Activated CD4-positive, CD25-positive, alpha-beta regulatory T cell (primary cell): ENCODE measurements at regions not wholly inside any gene's neighbourhood (a gene's known extent, or its start where the extent isn't known, plus 50 kb on each side); places are given as distances from the start of the nearest gene placed in this dataset.
A peak's percentile ranks its signal among the peaks of the same experiment; 100 is the strongest.
"Not testable (repeated sequence)": the region's sequence is repeated elsewhere in the genome, so short reads cannot be mapped to it uniquely, and the experiment has no call there.

Experiments
- DNase-seq, 4 experiments: peaks; one replicate each; lab custom pipeline; 2025; lab: John Stamatoyannopoulos, UW

DNA sequence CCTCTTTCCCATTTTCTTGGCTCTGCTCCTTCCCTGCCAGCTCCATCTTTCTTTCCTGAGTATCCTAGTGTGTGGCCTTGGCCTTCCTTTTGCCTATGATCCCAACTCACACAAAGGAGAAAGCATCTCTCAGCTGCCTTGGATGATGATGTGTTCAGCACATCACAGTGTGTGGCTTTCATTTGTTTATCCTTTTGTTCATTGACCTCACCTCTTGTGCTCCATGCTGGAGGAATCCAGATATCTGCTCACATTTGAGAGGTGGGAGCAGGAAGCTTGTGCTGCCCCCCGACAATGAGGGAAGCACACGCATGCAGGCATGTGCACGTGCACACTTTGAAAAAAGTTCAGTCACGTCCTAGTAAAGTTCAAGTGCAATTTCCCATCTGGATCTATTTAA lies 131.0 kb downstream of the SMIM20 start:
- no peak for DNase-seq

DNA sequence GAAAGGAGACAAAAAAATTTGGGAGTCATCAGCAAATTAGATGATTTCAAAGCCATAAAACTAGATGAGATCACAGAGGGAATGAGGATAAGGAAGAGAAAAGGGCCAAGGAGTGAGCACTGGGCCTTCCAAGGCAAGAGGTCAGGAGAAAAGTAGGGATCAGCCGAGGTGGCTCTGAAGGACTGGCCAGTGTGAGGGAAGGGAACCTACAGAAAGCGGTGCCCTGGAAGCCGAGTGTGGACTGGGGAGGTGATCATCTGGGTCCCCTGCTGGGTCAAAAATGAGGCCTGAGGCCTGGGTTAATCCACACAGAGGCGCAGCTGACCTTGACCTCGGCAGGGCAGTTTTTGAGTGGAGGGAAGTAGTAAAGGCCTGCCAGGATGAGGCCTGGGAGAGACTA lies 133.8 kb downstream of the SMIM20 start:
- DNase-seq = no peak

DNA sequence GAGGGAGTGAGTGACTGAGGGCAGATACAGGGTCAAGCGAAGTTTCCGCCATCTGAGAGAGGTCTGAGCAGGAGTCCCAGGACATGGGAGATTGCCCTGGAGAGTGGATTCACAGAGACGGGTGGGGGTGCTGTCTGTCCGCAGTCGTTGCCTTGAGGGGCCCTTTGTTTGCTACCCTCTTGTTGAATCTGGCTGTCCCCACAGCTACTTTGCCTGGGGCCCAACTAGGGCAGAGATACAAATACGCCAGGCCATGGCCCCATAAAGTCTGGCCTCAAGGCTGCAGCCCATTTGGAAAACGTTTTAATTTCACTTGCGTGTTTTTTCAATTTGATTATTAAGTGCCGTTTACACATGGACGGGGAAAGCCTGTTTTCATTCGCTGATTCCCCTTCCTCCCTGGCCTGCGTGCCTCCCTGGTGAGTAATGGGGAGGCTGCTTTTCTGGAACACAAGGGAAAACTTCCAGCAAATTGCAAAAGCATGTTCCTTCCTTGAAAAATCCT lies 134.4 kb downstream of the SMIM20 start:
- DNase-seq = no peak

DNA sequence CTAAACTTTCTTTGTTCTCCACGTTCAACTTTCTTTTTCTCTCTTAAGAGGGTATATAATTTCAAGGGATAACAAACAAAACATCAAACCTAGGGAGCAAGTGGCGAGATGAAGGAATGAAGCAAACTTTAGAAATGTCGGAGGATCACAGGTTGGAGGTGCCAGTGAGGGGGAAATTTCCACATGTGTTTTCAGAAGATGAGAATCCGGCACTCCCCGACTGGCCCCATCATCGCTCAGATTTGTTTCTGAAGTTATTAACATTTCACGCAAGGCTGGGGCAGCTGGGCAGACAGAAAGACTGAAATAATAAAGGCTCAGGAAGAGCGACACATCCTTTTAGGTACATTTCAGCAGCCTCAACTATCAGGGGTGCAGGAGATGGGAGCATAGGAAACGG lies 134.9 kb downstream of the SMIM20 start:
- DNase-seq = no peak

DNA sequence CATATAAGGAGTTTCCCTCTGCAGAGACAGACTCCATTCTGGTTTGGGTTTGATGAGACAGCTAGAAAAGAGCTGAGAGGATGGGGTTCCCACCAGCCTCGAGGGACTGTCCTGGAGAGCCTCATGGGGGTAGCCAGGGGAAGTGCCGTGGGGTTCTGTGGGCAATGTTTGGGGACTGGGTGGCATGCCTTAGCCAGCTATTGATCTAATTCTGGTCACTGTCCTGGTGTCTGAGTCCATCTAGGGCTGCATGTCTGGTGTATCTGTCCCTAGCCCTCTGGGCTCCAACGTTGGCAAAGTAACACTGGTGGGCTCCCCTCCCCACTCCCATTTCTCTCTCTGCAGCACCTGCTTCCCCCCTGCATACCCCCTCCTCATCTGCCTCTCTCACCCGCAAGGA lies 135.4 kb downstream of the SMIM20 start:
- DNase-seq = no peak

DNA sequence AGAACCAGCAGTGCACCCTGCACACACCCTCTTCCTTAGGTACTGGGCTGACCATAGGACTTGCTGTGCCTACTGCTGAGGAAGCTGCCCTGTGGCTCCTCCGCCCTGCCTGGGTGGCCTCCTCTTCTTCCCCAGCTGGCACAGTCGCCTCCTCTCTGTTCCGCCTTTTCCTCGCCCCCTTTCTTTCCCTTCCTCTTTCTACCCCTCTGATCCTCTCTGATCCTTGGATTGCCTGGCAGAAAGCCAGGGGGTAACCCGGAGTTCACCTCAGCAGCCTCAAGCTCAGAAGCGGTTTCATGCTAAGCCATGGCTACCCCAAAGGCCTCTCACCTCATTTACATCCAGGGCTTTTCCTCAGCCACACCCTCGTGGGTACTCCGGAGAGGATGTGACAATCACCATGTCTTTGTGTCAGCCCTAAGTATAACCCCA lies 136.2 kb downstream of the SMIM20 start:
- no peak for DNase-seq

DNA sequence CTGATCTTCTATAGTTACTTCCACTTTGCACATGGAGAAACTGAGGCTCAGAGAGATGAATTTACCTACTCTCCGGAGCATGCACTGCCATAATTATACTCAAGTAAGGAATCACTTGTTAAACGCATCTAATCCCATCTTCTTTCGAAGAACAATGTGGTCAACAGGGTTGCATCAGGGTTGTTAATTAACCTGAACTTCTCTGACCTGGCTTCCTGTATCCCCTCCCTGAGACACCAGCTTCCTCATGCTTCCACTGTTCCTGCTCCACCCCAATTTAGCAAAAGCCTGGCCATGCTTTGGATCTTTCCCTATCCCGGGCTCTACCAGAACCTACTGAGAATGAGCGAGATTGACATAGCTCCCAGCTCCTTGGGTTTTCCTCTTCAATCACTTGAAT lies 136.7 kb downstream of the SMIM20 start:
- DNase-seq = no peak

DNA sequence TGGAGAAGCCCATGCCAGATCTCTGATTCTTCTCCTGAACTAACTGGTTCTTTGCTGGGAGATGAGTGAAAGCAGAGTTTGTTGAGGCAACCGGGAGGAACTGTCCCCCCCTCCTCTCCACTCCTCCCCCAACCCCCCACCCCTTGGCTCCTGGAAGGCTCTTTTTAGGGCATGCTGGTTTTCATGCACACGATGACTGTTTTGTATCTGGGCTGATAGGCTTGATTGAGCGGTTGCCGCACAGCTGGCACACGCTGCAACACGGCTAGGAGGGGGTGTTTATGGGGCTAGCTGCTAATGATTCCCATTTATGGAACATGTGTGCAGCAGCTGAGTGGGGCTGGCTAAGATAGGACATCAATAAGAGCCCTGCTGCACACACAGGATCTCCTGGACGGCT lies 137.2 kb downstream of the SMIM20 start:
- DNase-seq = no peak

DNA sequence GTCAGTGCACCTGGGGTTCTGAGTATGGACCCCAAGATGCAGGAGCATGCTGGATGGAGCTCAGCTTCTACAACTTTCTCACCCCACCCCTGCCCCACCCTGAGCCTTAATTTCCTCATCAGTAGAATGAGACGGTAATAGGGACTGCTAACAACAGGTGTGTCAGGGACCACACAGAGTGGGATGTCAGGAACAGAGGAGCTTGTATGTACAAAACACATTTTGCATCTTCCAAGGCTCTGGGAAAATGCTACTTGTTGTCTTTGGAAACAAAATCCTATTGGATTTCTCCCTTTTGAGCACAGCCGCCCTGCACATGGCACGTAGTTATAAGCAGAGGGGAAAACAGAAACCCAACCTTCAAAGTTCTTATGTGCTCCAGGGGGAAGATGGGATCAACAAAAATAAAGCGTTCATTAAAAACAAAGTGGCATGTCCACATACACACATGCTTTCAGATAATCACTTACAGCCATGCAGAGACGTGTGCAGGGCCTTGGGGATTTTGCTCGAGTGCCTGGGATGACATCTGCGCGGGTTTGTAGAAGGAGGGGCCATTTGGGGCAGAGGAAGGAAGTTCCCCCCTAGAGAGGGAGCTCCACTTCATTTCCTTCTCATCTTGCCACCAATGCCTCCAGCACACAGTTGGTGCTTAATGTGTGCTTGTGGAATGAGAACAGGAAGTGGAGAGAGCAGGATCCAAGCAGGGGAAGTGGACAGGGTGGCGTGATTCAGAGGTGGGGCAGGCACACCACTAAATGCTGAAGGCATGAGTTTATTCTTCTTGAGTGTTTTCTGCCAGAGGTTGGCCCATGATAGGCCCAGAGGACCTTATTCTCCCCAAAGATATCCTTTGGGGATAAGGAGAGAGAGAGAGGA lies 138.9 kb downstream of the SMIM20 start:
- DNase-seq = no peak

DNA sequence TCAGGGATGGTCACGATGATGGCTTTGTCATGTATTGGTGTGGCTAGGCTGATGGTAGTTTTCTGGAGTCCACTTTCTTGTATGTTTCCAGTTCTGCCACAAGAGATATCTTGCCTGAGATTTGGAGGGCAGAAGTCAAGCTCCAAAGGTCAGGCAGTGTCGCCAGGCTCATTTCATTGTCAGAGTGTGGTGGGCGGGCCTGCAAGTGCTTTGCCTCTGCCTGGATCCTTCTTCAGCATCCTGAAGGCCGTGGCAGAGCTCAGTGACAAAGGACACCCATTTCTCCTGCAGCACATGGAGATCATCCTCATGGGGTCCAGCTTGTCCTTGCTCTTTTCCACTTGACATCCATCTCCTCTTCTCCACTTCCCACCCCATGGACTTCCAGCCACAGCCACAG lies 139.7 kb downstream of the SMIM20 start:
- DNase-seq = no peak

DNA sequence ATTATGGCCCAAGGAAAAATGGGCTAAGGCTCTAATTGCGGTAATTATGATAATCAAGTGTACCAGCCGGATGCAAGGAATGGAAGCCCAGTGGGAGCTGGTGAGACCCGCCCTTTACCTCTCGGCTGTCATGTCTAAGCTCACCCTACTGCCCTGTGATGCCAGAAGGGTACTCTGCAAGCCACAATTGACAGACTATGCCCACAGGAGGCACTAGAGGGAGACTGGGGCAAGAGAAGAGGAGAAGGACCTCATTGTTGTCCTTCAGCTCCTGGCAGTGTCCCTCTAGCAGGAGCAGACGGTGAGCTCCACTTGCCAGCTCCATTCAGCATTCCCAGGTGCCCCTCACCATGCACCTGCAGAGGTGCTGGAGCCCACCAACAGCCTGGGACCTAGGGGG lies 141.8 kb downstream of the SMIM20 start:
- DNase-seq = no peak

DNA sequence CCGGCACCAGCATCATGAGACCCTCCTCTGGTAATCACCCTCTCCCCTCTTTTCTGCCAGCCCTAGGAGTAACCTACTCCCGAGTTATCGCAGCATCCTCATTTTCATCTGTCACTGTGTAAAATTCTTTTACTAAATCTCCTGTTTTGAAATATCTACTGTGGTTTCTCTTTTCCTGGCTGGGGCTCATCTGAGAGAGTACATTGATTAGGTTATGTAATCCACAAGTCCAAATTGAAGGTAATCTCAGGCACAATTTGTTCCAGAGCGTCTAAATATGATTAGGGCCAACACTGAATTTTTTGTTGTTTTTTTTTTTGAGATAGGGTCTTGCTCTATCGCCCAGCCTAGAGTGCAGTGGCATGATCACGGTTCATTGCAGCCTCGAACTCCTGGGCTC lies 142.4 kb downstream of the SMIM20 start:
- DNase-seq = no peak

DNA sequence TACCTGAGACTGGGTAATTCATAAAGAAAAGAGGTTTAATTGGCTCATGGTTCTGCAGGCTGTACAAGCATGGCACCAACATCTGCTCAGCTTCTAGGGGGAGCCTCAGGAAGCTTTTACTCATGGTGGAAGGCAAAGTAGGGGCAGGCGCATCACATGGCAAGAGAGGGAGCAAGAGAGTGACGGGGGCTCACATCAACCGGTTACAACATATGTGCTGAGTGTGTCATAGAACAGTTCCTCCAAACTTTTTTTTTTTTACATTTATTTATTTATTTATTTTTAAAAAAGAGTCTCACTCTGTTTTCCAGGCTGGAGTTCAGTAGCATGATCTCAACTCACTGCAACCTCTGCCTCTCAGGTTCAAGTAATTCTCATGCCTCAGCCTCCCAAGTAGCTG lies 143.8 kb downstream of the SMIM20 start:
- DNase-seq = not testable (repeated sequence)

DNA sequence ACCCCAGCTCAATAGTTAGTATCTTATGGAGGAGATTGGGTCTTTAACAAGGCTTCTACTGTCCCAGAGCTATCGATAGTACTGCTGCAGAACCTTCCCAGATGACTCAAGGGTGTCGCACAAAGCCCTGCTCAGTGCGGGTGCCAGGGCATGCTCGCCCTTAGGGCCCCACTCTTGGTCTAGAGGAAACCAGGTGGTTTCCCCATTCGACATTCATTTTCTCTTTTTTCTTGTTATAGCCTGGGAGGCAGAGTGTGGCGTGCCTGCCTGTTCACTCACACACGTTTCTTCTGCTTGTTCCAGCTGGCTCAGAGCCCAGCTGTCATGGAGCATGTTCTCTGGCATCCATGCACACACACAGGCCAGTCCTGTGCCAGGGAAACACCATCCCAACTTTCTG lies 144.5 kb downstream of the SMIM20 start:
- peak in 1 of 4 experiments; percentile 1 for DNase-seq

DNA sequence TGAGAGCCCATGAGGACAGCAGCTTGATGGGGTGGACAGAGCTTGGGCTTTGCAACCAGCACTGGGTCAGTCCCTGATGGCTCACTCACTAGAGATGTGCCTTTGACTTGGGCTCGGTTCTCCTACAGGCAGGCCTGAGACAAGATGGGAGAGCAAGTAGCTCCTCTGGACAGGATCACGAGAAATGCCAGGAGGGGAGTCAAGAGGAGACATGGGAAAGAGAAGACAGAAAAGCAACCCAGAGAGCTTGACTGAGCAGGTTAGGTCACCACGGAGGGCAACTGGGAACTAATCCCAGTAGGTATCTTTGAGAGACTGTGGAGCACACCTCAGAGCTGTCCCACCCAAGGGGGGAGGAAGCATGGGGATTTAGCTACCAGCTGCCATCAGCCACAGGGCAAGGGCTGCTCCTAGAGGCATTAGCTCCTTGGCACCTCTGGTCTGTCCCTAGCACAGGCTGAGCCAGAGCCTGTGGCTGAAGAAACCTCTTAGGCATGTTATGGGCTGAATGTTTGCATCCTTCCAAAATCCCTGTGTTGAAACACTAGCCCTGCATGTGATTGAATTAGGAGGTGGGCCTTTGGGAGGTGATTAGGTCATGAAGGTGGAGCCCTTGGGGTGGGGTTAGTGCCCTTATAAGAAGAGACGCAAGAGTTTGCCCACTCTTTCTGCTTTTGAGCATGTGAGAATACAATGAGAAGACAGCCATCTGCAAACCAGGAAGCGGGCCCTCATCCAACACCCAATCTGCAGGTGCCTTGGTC lies 145.6 kb downstream of the SMIM20 start:
- DNase-seq = no peak

DNA sequence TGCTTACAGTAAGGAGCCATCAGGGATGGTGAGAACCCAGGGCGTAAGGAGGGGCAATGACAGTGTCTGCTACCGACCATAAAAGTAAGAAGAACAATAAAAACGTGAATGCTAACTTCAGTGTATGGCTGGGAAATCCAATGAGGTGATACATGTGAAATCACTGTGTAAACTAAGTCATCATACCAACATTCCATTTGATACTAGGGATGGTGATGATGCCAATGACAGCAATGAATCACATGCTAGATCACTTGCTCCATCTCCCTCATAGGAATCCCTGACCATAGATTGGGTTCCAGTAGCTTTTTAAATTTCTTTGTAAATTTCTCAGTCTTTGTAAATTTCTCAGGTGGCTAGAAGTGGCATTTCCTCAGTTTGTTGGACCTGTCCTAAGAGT lies 146.3 kb downstream of the SMIM20 start:
- DNase-seq = no peak

DNA sequence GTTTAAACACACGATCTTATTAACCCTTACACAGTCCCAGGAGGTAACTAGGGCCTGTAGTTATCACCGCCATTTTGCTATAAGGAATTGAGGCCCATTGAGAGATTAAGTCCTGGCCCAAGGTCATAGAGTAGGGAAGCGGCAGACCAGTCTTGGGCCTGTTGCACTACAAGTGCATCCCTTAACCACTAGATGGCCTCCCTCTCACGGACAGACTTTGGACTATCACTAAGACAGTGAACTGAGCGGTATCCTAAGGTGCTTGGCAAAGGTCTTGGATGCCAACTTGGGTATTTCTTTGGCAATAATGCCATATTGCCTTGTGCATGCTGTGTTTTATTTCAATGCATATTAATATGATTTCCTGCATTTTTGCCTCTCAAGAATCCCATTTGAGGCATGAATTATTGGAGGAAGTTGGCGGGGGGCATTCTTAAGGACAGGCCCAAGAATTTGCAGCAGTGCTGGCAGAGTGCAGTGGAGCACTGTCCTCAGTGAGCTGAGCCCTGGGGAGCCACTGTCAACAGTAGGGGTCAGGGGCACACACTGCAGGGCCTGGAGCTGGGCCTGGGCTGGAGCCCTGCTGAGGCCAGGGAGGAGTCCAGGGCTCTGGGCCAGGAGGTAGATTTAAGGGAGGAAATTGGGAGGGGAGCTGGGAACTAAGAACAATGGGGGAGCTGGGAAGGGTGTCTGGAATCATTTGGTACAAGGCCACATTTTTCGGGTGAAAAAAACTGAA lies 147.4 kb downstream of the SMIM20 start:
- peak in 1 of 4 experiments; percentile 2 for DNase-seq

DNA sequence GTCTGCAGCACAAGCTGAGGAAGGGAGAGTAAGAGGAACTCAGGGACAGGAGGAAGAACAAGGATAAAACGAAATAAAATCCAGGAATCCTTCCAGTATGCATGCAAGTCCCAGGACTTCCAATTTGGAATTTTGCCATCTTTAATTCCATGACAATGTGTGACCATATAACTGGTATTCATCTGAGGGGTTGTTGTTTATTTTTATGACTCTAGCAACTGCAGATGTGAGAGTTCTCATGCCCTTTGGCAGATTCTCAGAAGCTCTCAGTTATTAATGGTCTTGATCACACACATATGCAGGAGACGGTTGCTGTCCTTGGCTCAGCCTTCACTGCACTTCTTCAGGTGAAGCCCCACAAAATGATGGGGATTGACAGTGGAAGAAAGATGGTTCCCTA lies 148.2 kb downstream of the SMIM20 start:
- no peak for DNase-seq

DNA sequence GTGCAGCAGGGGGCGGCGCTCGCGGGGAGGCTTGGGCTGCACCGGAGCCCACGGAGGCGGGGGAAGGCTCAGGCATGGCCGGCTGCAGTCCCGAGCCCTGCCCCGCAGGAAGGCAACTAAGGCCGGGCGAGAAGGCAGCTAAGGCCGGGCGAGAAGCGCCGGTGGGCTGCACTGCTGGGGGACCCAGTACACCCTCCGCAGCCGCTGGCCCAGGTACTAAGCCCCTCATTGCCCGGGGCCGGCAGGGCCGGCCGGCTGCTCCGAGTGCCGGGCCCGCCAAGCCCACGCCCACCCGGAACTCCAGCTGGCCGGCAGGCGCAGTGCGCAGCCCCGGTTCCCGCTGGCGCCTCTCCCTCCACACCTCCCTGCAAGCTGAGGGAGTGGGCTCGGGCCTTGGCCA lies 150.0 kb downstream of the SMIM20 start:
- DNase-seq = not testable (repeated sequence)

DNA sequence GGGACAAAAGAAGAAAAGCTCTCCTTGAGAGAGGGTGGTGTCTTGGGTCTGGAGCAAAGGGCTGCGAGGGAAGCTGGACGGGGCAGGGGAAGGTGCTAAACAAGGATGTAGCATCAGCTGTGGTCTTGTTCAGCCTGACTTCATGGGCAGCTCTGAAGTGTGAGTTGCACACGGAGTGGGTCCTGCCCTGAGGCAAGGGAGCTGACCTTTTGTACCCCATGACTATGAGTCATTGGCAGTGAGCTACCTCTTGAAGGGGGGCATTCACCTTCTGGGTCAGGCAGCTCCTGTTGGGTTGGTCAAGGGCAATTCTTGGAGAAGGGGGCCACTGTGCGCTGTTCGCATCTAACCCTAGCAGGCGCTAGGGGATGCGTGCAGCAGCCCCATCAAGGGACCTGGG lies 151.8 kb downstream of the SMIM20 start:
- no peak for DNase-seq

DNA sequence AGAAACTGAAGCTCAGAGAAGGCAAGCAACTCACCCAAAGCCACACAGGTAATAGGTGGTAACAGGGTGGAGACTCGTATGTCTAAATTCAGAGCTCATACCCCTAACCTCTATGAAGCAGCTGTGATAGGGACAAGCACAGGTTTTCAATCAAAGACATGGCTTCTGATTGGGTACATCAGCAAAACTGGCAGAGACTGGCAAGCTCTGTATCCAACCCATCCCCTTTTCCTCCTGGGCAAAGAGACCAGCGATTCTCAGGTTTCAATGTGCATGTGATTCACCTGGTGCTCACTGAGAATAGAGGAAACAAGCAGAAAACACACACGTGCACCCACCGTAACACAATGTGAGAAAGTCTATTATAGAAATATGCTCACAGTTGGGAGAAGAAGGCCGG lies 153.0 kb downstream of the SMIM20 start:
- no peak for DNase-seq

DNA sequence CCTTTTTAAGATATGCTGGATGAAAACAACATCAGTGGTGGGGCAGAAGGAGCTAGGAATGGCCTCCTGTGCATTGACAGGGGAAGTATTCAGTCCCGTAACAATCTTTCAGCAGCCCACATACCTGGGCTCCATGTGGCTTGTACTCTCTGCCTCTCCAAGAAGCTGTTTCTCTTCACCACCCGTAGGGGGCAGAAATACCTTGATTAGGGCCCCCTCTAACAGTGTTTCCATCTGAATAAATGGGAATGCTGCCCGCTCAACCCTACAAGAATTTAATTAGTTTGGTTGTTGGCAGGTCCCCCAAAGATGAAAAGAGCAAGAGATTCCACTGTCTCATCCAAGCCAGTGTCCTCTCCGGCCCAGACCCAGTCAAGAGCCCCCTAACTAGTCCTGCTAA lies 155.2 kb downstream of the SMIM20 start:
- DNase-seq = no peak
